ENCODE measurements at regions not wholly inside any gene's neighbourhood (a gene's known extent, or its start where the extent isn't known, plus 50 kb on each side); places are given as distances from the start of the nearest gene placed in this dataset.

- DNase-seq: no peak
These were observed 238.5 kb upstream of the PGRMC2 start for GRCh38 chr4:128525992-128526630.

- no peak for DNase-seq
These were observed 237.8 kb upstream of the PGRMC2 start for GRCh38 chr4:128525387-128525786.

GRCh38 chr4:128524311-128524710, 236.7 kb upstream of the PGRMC2 start:
- DNase-seq: no peak

- DNase-seq: no peak
These were observed 234.1 kb upstream of the PGRMC2 start for GRCh38 chr4:128521648-128522111.

- no peak for DNase-seq
These were observed 233.5 kb upstream of the PGRMC2 start for GRCh38 chr4:128521156-128521555.

GRCh38 chr4:128519163-128519830, 231.7 kb upstream of the PGRMC2 start:
- DNase-seq: no peak

GRCh38 chr4:128517739-128518510, 230.3 kb upstream of the PGRMC2 start:
- DNase-seq: no peak

- no peak for DNase-seq
These were observed 229.6 kb upstream of the PGRMC2 start for GRCh38 chr4:128517096-128517738.

GRCh38 chr4:128516301-128516969, 228.8 kb upstream of the PGRMC2 start:
- no peak for DNase-seq

GRCh38 chr4:128513664-128514484, 226.3 kb upstream of the PGRMC2 start:
- DNase-seq: peak in 1 of 2 donors; percentile 5

GRCh38 chr4:128512767-128513322, 225.2 kb upstream of the PGRMC2 start:
- DNase-seq: no peak

- DNase-seq: no peak
These were observed 224.5 kb upstream of the PGRMC2 start for GRCh38 chr4:128512161-128512560.

GRCh38 chr4:128510850-128511249, 223.2 kb upstream of the PGRMC2 start:
- no peak for DNase-seq

- DNase-seq: no peak
These were observed 215.4 kb upstream of the PGRMC2 start for GRCh38 chr4:128502818-128503527.

GRCh38 chr4:128501239-128501638, 213.6 kb upstream of the PGRMC2 start:
- no peak for DNase-seq

GRCh38 chr4:128488055-128488705, 200.6 kb upstream of the PGRMC2 start:
- no peak for DNase-seq

GRCh38 chr4:128484896-128485295, 197.3 kb upstream of the PGRMC2 start:
- no peak for DNase-seq

GRCh38 chr4:128483816-128484215, 196.2 kb upstream of the PGRMC2 start:
- DNase-seq: no peak

- DNase-seq: no peak
These were observed 195.4 kb upstream of the PGRMC2 start for GRCh38 chr4:128483041-128483440.

Measured in CD4-positive, alpha-beta T cell treated with Interferon alpha-2 for 1 hour (primary cell).